ENCODE measurements at regions not wholly inside any gene's neighbourhood (a gene's known extent, or its start where the extent isn't known, plus 50 kb on each side); places are given as distances from the start of the nearest gene placed in this dataset.

- DNase-seq (ENCODE audit: low spot score): no peak
- TF ChIP-seq, protein P1, sequence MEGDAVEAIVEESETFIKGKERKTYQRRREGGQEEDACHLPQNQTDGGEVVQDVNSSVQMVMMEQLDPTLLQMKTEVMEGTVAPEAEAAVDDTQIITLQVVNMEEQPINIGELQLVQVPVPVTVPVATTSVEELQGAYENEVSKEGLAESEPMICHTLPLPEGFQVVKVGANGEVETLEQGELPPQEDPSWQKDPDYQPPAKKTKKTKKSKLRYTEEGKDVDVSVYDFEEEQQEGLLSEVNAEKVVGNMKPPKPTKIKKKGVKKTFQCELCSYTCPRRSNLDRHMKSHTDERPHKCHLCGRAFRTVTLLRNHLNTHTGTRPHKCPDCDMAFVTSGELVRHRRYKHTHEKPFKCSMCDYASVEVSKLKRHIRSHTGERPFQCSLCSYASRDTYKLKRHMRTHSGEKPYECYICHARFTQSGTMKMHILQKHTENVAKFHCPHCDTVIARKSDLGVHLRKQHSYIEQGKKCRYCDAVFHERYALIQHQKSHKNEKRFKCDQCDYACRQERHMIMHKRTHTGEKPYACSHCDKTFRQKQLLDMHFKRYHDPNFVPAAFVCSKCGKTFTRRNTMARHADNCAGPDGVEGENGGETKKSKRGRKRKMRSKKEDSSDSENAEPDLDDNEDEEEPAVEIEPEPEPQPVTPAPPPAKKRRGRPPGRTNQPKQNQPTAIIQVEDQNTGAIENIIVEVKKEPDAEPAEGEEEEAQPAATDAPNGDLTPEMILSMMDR (IDR thresholded peaks at IDR 0.05; ENCODE audit: extremely low read depth, missing control alignments): no peak
Measured at GRCh38 chr2:19454125-19454524, 95.7 kb upstream of the OSR1 start.

DNA sequence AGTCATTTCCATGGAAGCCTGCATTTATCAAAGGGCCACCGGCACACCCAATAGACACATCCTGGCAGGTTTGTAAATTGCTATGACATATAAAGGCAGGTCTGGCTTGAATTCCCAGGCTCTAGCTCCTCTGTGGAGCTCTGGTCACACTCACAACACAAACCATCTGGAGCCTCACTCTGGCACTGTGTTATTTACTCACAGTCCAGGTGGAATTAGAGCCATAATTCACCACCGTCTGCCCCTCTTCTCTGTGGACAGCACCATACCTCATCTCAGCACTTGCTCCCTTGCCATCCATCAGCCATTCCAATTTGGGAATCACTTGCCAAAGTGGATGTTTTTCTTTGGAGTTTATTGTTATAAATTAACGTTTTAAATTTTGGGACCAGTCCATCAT is 84.3 kb upstream of the OSR1 start:
- no peak for DNase-seq (ENCODE audit: low spot score)
- TF ChIP-seq, protein P1 (IDR thresholded peaks at IDR 0.05; ENCODE audit: extremely low read depth, missing control alignments): no peak

DNA sequence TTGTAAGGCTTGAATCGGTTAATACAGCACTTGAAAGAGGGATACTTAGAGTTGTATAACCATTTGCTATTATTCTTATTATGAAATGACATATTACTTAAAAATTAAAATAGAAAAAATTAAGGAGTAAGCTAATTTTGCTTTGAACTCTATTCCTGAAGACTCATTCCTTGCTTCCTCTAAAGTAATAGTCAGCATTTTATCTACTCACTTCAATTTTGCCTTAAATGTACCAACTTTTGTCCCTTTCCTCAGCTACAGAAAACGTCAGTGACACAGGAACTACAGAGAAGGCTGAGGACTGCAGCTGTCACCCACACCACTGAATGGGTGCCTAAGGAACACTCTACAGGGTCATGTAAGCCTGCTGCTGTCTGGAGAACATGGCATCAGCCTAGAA is 80.7 kb upstream of the OSR1 start:
- TF ChIP-seq, protein P1 (IDR thresholded peaks at IDR 0.05; ENCODE audit: extremely low read depth, missing control alignments): no peak
- DNase-seq (ENCODE audit: low spot score): no peak

DNA sequence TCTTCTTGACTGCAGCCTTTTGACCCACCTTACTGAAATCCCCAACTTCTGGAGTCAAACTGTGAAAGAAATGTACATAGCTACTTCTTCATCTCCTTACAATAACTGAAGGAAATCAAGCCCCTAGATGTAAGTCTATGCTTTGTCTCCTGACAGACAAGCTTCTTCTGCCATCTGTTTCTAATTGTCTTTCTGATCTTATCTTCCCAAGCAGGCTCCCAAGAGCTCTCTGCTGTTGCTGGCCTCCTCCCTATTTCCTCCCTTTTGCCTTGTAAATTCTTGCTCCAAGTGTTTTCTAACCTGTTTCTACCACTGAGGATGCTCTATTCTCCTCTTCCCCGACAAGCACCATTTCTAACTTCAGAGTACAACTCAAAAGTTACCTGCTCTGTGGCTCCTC is 77.4 kb upstream of the OSR1 start:
- TF ChIP-seq, protein P1 (IDR thresholded peaks at IDR 0.05; ENCODE audit: extremely low read depth, missing control alignments): no peak
- no peak for DNase-seq (ENCODE audit: low spot score)

DNA sequence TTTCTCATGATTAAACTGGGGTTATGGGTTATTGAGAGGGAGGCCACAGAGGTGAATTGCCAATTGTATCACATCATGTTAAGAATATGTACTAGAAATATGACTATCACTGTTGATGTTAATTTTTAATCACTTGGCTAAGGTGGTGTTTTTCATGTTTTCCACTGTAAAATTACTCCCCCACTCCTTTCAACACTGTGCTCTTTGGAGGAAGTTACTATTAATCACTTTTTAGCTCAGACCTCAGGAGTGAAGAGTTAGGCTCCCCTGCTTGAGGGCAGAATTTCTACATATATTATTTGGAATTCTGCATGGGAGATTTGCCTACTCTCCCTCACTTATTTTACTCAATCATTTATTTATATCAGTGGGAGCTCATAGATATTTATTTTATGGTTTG is 76.0 kb upstream of the OSR1 start:
- no peak for DNase-seq (ENCODE audit: low spot score)
- TF ChIP-seq, protein P1 (IDR thresholded peaks at IDR 0.05; ENCODE audit: extremely low read depth, missing control alignments): no peak

DNA sequence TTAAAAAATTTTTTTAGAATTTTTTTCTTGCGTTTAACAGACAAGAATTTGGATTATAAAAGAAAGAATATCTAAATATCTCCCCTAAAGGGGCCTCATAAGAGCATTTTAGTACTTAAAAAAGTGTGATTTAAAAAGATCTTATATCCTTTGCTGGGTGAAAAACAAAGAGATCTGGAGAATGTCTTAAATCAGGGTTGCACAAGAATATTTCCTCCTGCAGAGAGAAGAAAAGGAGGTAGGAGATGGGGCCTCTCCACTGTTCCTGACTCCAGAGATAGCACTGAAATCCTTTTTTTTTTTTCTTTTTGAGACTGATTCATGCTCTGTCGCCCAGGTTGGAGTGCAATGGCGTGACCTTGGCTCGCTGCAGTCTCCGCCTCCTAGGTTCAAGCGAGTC is 68.5 kb upstream of the OSR1 start:
- TF ChIP-seq, protein P1 (IDR thresholded peaks at IDR 0.05; ENCODE audit: extremely low read depth, missing control alignments): no peak
- no peak for DNase-seq (ENCODE audit: low spot score)

DNA sequence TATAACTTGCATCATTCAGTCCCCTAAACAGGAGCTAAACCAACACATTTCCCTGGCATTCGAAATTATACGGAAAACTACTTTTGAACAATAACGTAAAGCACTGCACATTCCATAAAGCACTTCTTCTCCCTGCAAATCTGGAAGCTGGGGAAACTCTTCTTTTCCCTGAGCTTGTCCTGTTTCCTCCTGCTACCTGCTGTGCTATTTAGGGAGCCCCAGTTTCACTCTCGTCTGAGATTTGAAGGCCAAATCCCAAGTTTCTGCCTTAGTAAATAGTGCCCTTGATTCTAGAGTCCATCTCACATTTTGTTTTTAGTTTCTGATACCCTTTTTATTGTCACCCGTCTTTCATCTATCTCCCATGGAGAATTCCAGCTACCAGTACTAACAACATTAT is 67.7 kb upstream of the OSR1 start:
- DNase-seq (ENCODE audit: low spot score): no peak

More for the DNA sequence above, 67.7 kb upstream of the OSR1 start:
- TF ChIP-seq, protein P1 (IDR thresholded peaks at IDR 0.05; ENCODE audit: extremely low read depth, missing control alignments): no peak

Measured in GM20000 (cell line).